ENCODE measurements at regions not wholly inside any gene's neighbourhood (a gene's known extent, or its start where the extent isn't known, plus 50 kb on each side); places are given as distances from the start of the nearest gene placed in this dataset.

- Histone ChIP-seq H3K27ac (replicated peaks) (no peak overlapping the region), H3K27me3 (ENCODE audit: insufficient read depth, poor library complexity, severe bottlenecking) (no peaks in the 10 kb centered on the region), H3K4me3 (replicated peaks; ENCODE audit: insufficient read depth, low read length) (no peak overlapping the region)
- DNase-seq (ENCODE audit: low read depth in 1 of 2, low spot score in 1 of 2) = no peak
- TF ChIP-seq, protein P1, sequence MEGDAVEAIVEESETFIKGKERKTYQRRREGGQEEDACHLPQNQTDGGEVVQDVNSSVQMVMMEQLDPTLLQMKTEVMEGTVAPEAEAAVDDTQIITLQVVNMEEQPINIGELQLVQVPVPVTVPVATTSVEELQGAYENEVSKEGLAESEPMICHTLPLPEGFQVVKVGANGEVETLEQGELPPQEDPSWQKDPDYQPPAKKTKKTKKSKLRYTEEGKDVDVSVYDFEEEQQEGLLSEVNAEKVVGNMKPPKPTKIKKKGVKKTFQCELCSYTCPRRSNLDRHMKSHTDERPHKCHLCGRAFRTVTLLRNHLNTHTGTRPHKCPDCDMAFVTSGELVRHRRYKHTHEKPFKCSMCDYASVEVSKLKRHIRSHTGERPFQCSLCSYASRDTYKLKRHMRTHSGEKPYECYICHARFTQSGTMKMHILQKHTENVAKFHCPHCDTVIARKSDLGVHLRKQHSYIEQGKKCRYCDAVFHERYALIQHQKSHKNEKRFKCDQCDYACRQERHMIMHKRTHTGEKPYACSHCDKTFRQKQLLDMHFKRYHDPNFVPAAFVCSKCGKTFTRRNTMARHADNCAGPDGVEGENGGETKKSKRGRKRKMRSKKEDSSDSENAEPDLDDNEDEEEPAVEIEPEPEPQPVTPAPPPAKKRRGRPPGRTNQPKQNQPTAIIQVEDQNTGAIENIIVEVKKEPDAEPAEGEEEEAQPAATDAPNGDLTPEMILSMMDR (IDR thresholded peaks at IDR 0.05; ENCODE audit: insufficient read depth, low read length) = no peak
- TF ChIP-seq REST (IDR thresholded peaks at IDR 0.05; ENCODE audit: insufficient replicate concordance, low read depth) (no peak), POLR2AphosphoS5 (IDR thresholded peaks at IDR 0.05; ENCODE audit: low read depth) (no peak), SPI1 (IDR thresholded peaks at IDR 0.05; ENCODE audit: borderline replicate concordance, low read depth) (no peak), GABPA (IDR thresholded peaks at IDR 0.05; ENCODE audit: low read depth) (no peak)
Measured at GRCh38 chr3:168396861-168397260, 301.1 kb upstream of the GOLIM4 start.

DNA sequence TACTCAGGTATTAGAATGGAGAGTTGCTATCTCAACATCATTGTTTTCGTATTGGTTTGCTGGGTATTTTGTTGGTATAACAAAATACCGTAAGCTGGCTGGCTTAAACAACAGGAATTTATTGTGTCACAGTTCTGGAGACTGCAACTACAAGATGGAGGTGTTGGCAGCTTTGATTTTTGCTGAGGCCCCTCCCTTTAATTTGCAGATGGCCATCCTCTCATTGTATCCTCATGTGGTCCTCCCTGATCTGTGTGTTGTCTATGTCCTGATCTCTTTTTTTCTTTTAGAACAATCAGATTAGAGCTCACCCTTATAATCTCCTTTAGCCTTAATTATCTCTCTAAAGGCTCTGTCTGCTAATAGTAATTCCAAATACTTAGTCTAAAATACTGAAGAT is 299.8 kb upstream of the GOLIM4 start:
- no peak overlapping the region for H3K4me3 ChIP-seq (replicated peaks; ENCODE audit: insufficient read depth, low read length)
- TF ChIP-seq, protein P1 (IDR thresholded peaks at IDR 0.05; ENCODE audit: insufficient read depth, low read length) = no peak
- TF ChIP-seq REST (IDR thresholded peaks at IDR 0.05; ENCODE audit: insufficient replicate concordance, low read depth) (no peak), GABPA (IDR thresholded peaks at IDR 0.05; ENCODE audit: low read depth) (no peak), POLR2AphosphoS5 (IDR thresholded peaks at IDR 0.05; ENCODE audit: low read depth) (no peak), SPI1 (IDR thresholded peaks at IDR 0.05; ENCODE audit: borderline replicate concordance, low read depth) (no peak)
- DNase-seq (ENCODE audit: low read depth in 1 of 2, low spot score in 1 of 2) = no peak
- H3K27me3 ChIP-seq (ENCODE audit: insufficient read depth, poor library complexity, severe bottlenecking) = no peaks in the 10 kb centered on the region
- no peak overlapping the region for H3K27ac ChIP-seq (replicated peaks)

DNA sequence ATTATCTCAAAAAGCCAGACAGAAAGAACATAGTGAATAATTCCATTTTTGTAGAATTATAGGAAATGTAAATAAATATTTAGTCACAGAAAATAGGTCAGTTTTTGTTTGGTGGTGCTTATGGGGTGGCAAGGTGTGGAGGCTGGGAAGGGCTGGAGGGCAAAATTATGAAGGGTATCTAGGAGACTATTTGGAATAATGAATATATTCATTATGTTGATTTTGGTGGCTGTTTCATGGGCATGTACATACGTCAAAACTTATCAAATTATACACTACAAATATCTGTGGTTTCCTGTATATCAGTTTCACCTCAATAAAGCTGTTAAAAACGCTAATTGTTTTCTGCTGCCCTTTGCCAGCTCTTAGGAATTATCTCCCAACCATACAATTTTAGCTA is 298.7 kb upstream of the GOLIM4 start:
- Histone ChIP-seq H3K4me3 (replicated peaks; ENCODE audit: insufficient read depth, low read length) (no peak overlapping the region), H3K27ac (replicated peaks) (no peak overlapping the region), H3K27me3 (ENCODE audit: insufficient read depth, poor library complexity, severe bottlenecking) (no peaks in the 10 kb centered on the region)
- DNase-seq (ENCODE audit: low read depth in 1 of 2, low spot score in 1 of 2) = no peak
- TF ChIP-seq GABPA (IDR thresholded peaks at IDR 0.05; ENCODE audit: low read depth) (no peak), SPI1 (IDR thresholded peaks at IDR 0.05; ENCODE audit: borderline replicate concordance, low read depth) (no peak), REST (IDR thresholded peaks at IDR 0.05; ENCODE audit: insufficient replicate concordance, low read depth) (no peak), POLR2AphosphoS5 (IDR thresholded peaks at IDR 0.05; ENCODE audit: low read depth) (no peak)
- TF ChIP-seq, protein P1 (IDR thresholded peaks at IDR 0.05; ENCODE audit: insufficient read depth, low read length) = no peak

Data from HL-60 (cell line).